Gastroesophageal sphincter (tissue), 3 donors: ENCODE measurements at regions not wholly inside any gene's neighbourhood (a gene's known extent, or its start where the extent isn't known, plus 50 kb on each side); places are given as distances from the start of the nearest gene placed in this dataset.

Source experiments
- EP300 ChIP-seq: sonication (generic); formaldehyde crosslinking; IDR thresholded peaks from one replicate; pipeline ENCODE4 v1.6.1; 2017; ENCODE audit warnings: antibody characterized with exemption, mild to moderate bottlenecking
- POLR2A ChIP-seq, 2 donors: fragments of 450-650 bp; IDR thresholded peaks; one replicate each; pipeline ENCODE4 v1.6.1; 2017; ENCODE audit warnings: antibody characterized with exemption in 2 of 2, mild to moderate bottlenecking in 2 of 2, moderate library complexity in 1 of 2
- POLR2AphosphoS5 ChIP-seq: sonication (generic); formaldehyde crosslinking; IDR thresholded peaks from one replicate; pipeline ENCODE4 v1.6.1; 2017; ENCODE audit warnings: antibody characterized with exemption
- TF ChIP-seq, protein P1 (sequence below), 4 experiments: fragments of 200-600 bp in 2 of 4; fragments of 450-650 bp in 2 of 4; sonication (generic) in 1 of 4; IDR thresholded peaks; one replicate each; pipeline ENCODE4 v1.5.1; 2017 to 2019; ENCODE audit warnings: antibody characterized with exemption in 4 of 4, mild to moderate bottlenecking in 2 of 4, moderate library complexity in 2 of 4

DNA sequence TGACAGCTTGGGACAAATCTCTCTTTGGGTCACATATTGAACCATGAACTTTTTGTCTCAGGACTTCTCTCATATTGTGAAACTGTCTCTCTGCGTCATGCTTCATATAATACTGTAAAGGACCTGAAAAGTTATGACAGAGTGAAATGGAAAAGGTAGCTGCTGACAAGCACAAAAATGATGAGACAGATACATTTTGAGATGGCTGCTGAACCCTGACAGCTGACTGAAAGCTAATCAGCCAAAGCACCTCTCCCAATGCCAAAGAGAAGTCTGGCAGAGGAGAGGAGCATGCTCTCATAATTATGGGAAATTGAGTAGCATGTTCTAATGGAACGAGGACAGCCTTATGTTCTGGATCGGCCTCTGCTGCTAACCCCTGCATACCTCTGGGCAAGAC, 873.4 kb upstream of the ADGRL3 start:
- TF ChIP-seq POLR2A (IDR thresholded peaks at IDR 0.05) (no peak), POLR2AphosphoS5 (no peak), EP300 (no peak)
- TF ChIP-seq, protein P1, sequence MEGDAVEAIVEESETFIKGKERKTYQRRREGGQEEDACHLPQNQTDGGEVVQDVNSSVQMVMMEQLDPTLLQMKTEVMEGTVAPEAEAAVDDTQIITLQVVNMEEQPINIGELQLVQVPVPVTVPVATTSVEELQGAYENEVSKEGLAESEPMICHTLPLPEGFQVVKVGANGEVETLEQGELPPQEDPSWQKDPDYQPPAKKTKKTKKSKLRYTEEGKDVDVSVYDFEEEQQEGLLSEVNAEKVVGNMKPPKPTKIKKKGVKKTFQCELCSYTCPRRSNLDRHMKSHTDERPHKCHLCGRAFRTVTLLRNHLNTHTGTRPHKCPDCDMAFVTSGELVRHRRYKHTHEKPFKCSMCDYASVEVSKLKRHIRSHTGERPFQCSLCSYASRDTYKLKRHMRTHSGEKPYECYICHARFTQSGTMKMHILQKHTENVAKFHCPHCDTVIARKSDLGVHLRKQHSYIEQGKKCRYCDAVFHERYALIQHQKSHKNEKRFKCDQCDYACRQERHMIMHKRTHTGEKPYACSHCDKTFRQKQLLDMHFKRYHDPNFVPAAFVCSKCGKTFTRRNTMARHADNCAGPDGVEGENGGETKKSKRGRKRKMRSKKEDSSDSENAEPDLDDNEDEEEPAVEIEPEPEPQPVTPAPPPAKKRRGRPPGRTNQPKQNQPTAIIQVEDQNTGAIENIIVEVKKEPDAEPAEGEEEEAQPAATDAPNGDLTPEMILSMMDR (IDR thresholded peaks at IDR 0.05) = no peak
